CD4-positive, CD25-positive, alpha-beta regulatory T cell (primary cell): ENCODE measurements at regions not wholly inside any gene's neighbourhood (a gene's known extent, or its start where the extent isn't known, plus 50 kb on each side); places are given as distances from the start of the nearest gene placed in this dataset.
"Not testable (repeated sequence)": the region's sequence is repeated elsewhere in the genome, so short reads cannot be mapped to it uniquely, and the experiment has no call there.

Experiments used
- ATAC-seq, 2 donors: fragments of 150-1000 bp; cut with Tn5 transposase; one replicate each; pipeline ENCODE4 v1.10.0; 2021; ENCODE audit warnings: low read depth in 2 of 2, moderate number of reproducible peaks in 2 of 2, moderate library complexity in 1 of 2
- DNase-seq, 3 donors: peaks; one replicate each; pipeline versions ENCODE4 v3.0.0 to v3.0.0-alpha.2; 2012 to 2022; ENCODE audit warnings: mixed read lengths in 1 of 3
- H3K27ac ChIP-seq: one replicate; pipeline ENCODE4 v1.7.0; 2013; ENCODE audit warnings: mild to moderate bottlenecking, low read length; ENCODE audit not compliant: insufficient read depth, poor library complexity, severe bottlenecking
- H3K27me3 ChIP-seq: one replicate; pipeline ENCODE4 v1.7.0; 2013; ENCODE audit warnings: low read length; ENCODE audit not compliant: control insufficient read depth, insufficient read depth
- H3K36me3 ChIP-seq: one replicate; pipeline ENCODE4 v1.7.0; 2013; ENCODE audit warnings: mild to moderate bottlenecking, low read length, moderate library complexity; ENCODE audit not compliant: control insufficient read depth, insufficient read depth
- H3K4me1 ChIP-seq: 2 replicates; pipeline ENCODE4 v1.7.0; 2013; ENCODE audit warnings: mild to moderate bottlenecking, low read length; ENCODE audit not compliant: insufficient read depth, control insufficient read depth, poor library complexity, severe bottlenecking
- H3K4me3 ChIP-seq: one replicate; pipeline ENCODE4 v1.7.0; 2013; ENCODE audit warnings: low read depth, mild to moderate bottlenecking, low read length, moderate library complexity
- H3K9me3 ChIP-seq, 2 experiments: 1 replicate in 1 of 2; 2 replicates in 1 of 2; pipeline ENCODE4 v1.7.0; 2013; ENCODE audit warnings: low read length in 2 of 2, mild to moderate bottlenecking in 1 of 2, moderate library complexity in 1 of 2; ENCODE audit not compliant: control insufficient read depth in 2 of 2
- H3K27ac Mint-ChIP-seq, 3 donors: one replicate each; pipeline ENCODE4 v1.8.0; 2020 to 2022; ENCODE audit warnings: mild to moderate bottlenecking in 3 of 3, mixed read lengths in 3 of 3, moderate library complexity in 2 of 3
- H3K27me3 Mint-ChIP-seq: one replicate; pipeline ENCODE4 v1.8.0; 2022; ENCODE audit warnings: mild to moderate bottlenecking, mixed read lengths
- H3K36me3 Mint-ChIP-seq: one replicate; pipeline ENCODE4 v1.8.0; 2020; ENCODE audit warnings: mixed read lengths
- H3K4me1 Mint-ChIP-seq, 4 donors: one replicate each; pipeline ENCODE4 v1.8.0; 2020 to 2022; ENCODE audit warnings: mixed read lengths in 4 of 4, mild to moderate bottlenecking in 1 of 4
- H3K4me3 Mint-ChIP-seq, 4 donors: one replicate each; pipeline ENCODE4 v1.8.0; 2020 to 2022; ENCODE audit warnings: mild to moderate bottlenecking in 4 of 4, mixed read lengths in 4 of 4, moderate library complexity in 3 of 4
- H3K9me3 Mint-ChIP-seq, 7 donors: one replicate each; pipeline ENCODE4 v1.8.0; 2020 to 2022; ENCODE audit warnings: mixed read lengths in 7 of 7, mild to moderate bottlenecking in 3 of 7, moderate library complexity in 2 of 7

GRCh38 chr1:95534985-95535384, 301.0 kb downstream of the RWDD3 start:
- Mint-ChIP-seq H3K27me3 (no peaks in the 10 kb centered on the region), H3K4me3 (no peak overlapping the region), H3K27ac (no peak overlapping the region), H3K9me3 (peaks cover 0 to 8% (median 3%) of the 10 kb centered on the region in 7 donors), H3K36me3 (no peaks in the 10 kb centered on the region), H3K4me1 (no peaks in the 10 kb centered on the region)
- no peaks in the 10 kb centered on the region for H3K9me3 ChIP-seq
- H3K4me3 ChIP-seq: no peak overlapping the region
- H3K27ac ChIP-seq: no peak overlapping the region
- H3K27me3 ChIP-seq: no peaks in the 10 kb centered on the region
- ATAC-seq (no peak), DNase-seq (no peak)
- no peaks in the 10 kb centered on the region for H3K4me1 ChIP-seq
- no peaks in the 10 kb centered on the region for H3K36me3 ChIP-seq

- no peak overlapping the region for H3K4me3 ChIP-seq
- no peaks in the 10 kb centered on the region for H3K4me1 ChIP-seq
- Mint-ChIP-seq H3K27ac (no peak overlapping the region), H3K27me3 (no peaks in the 10 kb centered on the region), H3K4me1 (no peaks in the 10 kb centered on the region), H3K4me3 (no peak overlapping the region), H3K36me3 (no peaks in the 10 kb centered on the region), H3K9me3 (peaks cover 0 to 8% (median 3%) of the 10 kb centered on the region in 7 donors)
- H3K9me3 ChIP-seq: no peaks in the 10 kb centered on the region
- ATAC-seq (no peak), DNase-seq (no peak)
- no peak overlapping the region for H3K27ac ChIP-seq
- no peaks in the 10 kb centered on the region for H3K27me3 ChIP-seq
- H3K36me3 ChIP-seq: no peaks in the 10 kb centered on the region
Observed at GRCh38 chr1:95535614-95536013, 301.6 kb downstream of the RWDD3 start.

- Histone ChIP-seq H3K9me3 (no peaks in the 10 kb centered on the region), H3K27ac (no peak overlapping the region), H3K4me3 (no peak overlapping the region), H3K27me3 (no peaks in the 10 kb centered on the region), H3K4me1 (no peaks in the 10 kb centered on the region), H3K36me3 (no peaks in the 10 kb centered on the region)
- no peaks in the 10 kb centered on the region for H3K27me3 Mint-ChIP-seq
- no peaks in the 10 kb centered on the region for H3K36me3 Mint-ChIP-seq
- H3K9me3 Mint-ChIP-seq: peaks cover 0 to 7% (median 3%) of the 10 kb centered on the region in 7 donors
- H3K4me3 Mint-ChIP-seq: no peak overlapping the region
- DNase-seq (no peak), ATAC-seq (no peak)
- H3K4me1 Mint-ChIP-seq: no peaks in the 10 kb centered on the region
- H3K27ac Mint-ChIP-seq: no peak overlapping the region
Observed at GRCh38 chr1:95536501-95536900, 302.5 kb downstream of the RWDD3 start.

GRCh38 chr1:95537176-95537575, 303.2 kb downstream of the RWDD3 start:
- H3K9me3 Mint-ChIP-seq: peaks cover 0 to 7% (median 3%) of the 10 kb centered on the region in 7 donors
- no peak for ATAC-seq
- no peak overlapping the region for H3K4me3 Mint-ChIP-seq

GRCh38 chr1:95538242-95538641, 304.2 kb downstream of the RWDD3 start:
- H3K27ac Mint-ChIP-seq, H3K27me3 ChIP-seq, DNase-seq, H3K27me3 Mint-ChIP-seq, H3K4me1 Mint-ChIP-seq, H3K9me3 Mint-ChIP-seq, H3K36me3 Mint-ChIP-seq, ATAC-seq, H3K4me1 ChIP-seq, H3K9me3 ChIP-seq, H3K4me3 Mint-ChIP-seq, H3K36me3 ChIP-seq, H3K4me3 ChIP-seq, H3K27ac ChIP-seq: not testable (repeated sequence)

More at GRCh38 chr1:95537176-95537575, 303.2 kb downstream of the RWDD3 start:
- H3K36me3 Mint-ChIP-seq: no peaks in the 10 kb centered on the region
- no peak overlapping the region for H3K27ac Mint-ChIP-seq
- no peak for DNase-seq
- no peaks in the 10 kb centered on the region for H3K36me3 ChIP-seq
- H3K4me1 ChIP-seq: no peaks in the 10 kb centered on the region
- no peaks in the 10 kb centered on the region for H3K27me3 Mint-ChIP-seq
- no peaks in the 10 kb centered on the region for H3K4me1 Mint-ChIP-seq
- no peaks in the 10 kb centered on the region for H3K27me3 ChIP-seq
- no peak overlapping the region for H3K4me3 ChIP-seq
- H3K27ac ChIP-seq: no peak overlapping the region
- no peaks in the 10 kb centered on the region for H3K9me3 ChIP-seq

- ATAC-seq: no peak
- Histone ChIP-seq H3K4me1 (no peaks in the 10 kb centered on the region), H3K27ac (no peak overlapping the region), H3K36me3 (no peaks in the 10 kb centered on the region), H3K4me3 (no peak overlapping the region), H3K9me3 (no peaks in the 10 kb centered on the region), H3K27me3 (no peaks in the 10 kb centered on the region)
- Mint-ChIP-seq H3K27me3 (no peaks in the 10 kb centered on the region), H3K4me1 (no peaks in the 10 kb centered on the region), H3K36me3 (no peaks in the 10 kb centered on the region), H3K4me3 (no peak overlapping the region), H3K9me3 (peaks cover 0 to 7% (median 1%) of the 10 kb centered on the region in 7 donors), H3K27ac (no peak overlapping the region)
- no peak for DNase-seq
Observed at GRCh38 chr1:95542936-95543335, 308.9 kb downstream of the RWDD3 start.

GRCh38 chr1:95547005-95547404, 313.0 kb downstream of the RWDD3 start:
- H3K9me3 Mint-ChIP-seq: peaks cover 0 to 11% (median 5%) of the 10 kb centered on the region in 7 donors
- no peak overlapping the region for H3K4me3 Mint-ChIP-seq
- ATAC-seq (no peak), DNase-seq (no peak)
- H3K27me3 ChIP-seq: no peaks in the 10 kb centered on the region
- no peaks in the 10 kb centered on the region for H3K4me1 ChIP-seq
- H3K36me3 Mint-ChIP-seq: no peaks in the 10 kb centered on the region
- no peaks in the 10 kb centered on the region for H3K27me3 Mint-ChIP-seq
- no peaks in the 10 kb centered on the region for H3K9me3 ChIP-seq
- H3K27ac ChIP-seq: no peak overlapping the region
- no peak overlapping the region for H3K4me3 ChIP-seq
- H3K4me1 Mint-ChIP-seq: no peaks in the 10 kb centered on the region
- no peak overlapping the region for H3K27ac Mint-ChIP-seq
- H3K36me3 ChIP-seq: no peaks in the 10 kb centered on the region

GRCh38 chr1:95548211-95548610, 314.2 kb downstream of the RWDD3 start:
- DNase-seq: no peak
- no peaks in the 10 kb centered on the region for H3K27me3 ChIP-seq
- H3K9me3 ChIP-seq: no peaks in the 10 kb centered on the region
- Mint-ChIP-seq H3K27me3 (no peaks in the 10 kb centered on the region), H3K4me1 (no peaks in the 10 kb centered on the region), H3K27ac (no peak overlapping the region), H3K9me3 (peaks cover 0 to 12% (median 6%) of the 10 kb centered on the region in 7 donors), H3K36me3 (no peaks in the 10 kb centered on the region), H3K4me3 (no peak overlapping the region)
- no peaks in the 10 kb centered on the region for H3K36me3 ChIP-seq
- no peak overlapping the region for H3K27ac ChIP-seq
- no peaks in the 10 kb centered on the region for H3K4me1 ChIP-seq
- ATAC-seq: no peak
- H3K4me3 ChIP-seq: no peak overlapping the region
